ENCODE measurements at regions not wholly inside any gene's neighbourhood (a gene's known extent, or its start where the extent isn't known, plus 50 kb on each side); places are given as distances from the start of the nearest gene placed in this dataset.

- no peaks in the 10 kb centered on the region; the same call in 1 of the 2 replicates for H3K36me3 Mint-ChIP-seq (ENCODE audit: low read depth)
These were observed 324.1 kb upstream of the PCDH9 start for GRCh38 chr13:67554286-67554685.

DNA sequence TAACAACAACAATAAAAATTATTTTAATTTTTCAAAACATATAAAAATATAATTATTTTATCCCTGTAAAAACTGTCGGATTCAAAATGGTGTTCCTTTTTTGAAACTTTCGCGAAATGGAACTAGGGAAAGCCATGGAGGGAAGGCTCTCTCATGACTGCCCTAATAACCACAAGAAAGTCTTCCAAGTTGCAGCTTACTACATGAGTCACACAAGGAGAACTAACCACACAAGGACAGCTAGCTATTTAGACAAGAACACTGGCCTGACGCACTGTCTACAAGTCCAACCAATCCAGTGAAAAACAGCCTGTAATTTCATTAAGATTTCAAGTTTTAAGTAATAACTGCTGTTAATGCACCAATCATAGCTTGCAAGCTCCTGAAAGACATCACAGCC is 319.2 kb upstream of the PCDH9 start:
- H3K27ac Mint-ChIP-seq: no peak overlapping the region
- no peak overlapping the region for H3K4me3 Mint-ChIP-seq
- H3K27me3 Mint-ChIP-seq (ENCODE audit: insufficient read depth): no peaks in the 10 kb centered on the region
- H3K36me3 Mint-ChIP-seq (ENCODE audit: low read depth): no peaks in the 10 kb centered on the region
- no peak for TF ChIP-seq CTCF (IDR thresholded peaks at IDR 0.05)
- no peak for DNase-seq
- H3K4me1 Mint-ChIP-seq (ENCODE audit: low read depth): no peaks in the 10 kb centered on the region
- peaks cover 18% of the 10 kb centered on the region for H3K9me3 Mint-ChIP-seq

More at GRCh38 chr13:67554286-67554685, 324.1 kb upstream of the PCDH9 start:
- Mint-ChIP-seq H3K27me3 (ENCODE audit: insufficient read depth) (no peaks in the 10 kb centered on the region), H3K9me3 (peaks cover 29% of the 10 kb centered on the region), H3K4me3 (no peak overlapping the region), H3K27ac (no peak overlapping the region), H3K4me1 (ENCODE audit: low read depth) (no peaks in the 10 kb centered on the region)
- DNase-seq: no peak
- TF ChIP-seq CTCF (IDR thresholded peaks at IDR 0.05): no peak

DNA sequence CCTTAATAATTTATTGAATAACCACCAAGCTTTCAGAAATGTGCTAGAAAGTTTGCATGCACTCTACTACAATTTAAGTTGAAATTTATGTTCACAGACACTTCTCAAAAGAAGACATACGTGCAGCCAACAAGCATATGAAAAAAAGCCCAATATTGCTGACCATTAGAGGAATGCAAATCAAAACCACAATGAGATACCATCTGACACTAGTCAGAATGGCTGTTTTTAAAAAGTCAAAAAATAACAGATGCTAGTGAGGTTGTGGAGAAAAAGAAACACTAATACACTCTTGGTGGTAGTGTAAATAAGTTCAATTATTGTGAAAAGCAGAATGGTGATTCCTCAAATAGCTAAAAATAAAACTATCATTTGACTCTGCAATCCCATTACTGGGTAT is 308.8 kb upstream of the PCDH9 start:
- no peak overlapping the region for H3K4me3 Mint-ChIP-seq
- H3K27me3 Mint-ChIP-seq (ENCODE audit: insufficient read depth): no peaks in the 10 kb centered on the region; the same call in 1 of the 2 replicates
- no peak overlapping the region for H3K27ac Mint-ChIP-seq
- DNase-seq: no peak
- peaks cover 4% of the 10 kb centered on the region; the same call in 1 of the 2 replicates for H3K36me3 Mint-ChIP-seq (ENCODE audit: low read depth)
- H3K9me3 Mint-ChIP-seq: peaks cover 12% of the 10 kb centered on the region
- H3K4me1 Mint-ChIP-seq (ENCODE audit: low read depth): no peaks in the 10 kb centered on the region
- no peak for TF ChIP-seq CTCF (IDR thresholded peaks at IDR 0.05)

DNA sequence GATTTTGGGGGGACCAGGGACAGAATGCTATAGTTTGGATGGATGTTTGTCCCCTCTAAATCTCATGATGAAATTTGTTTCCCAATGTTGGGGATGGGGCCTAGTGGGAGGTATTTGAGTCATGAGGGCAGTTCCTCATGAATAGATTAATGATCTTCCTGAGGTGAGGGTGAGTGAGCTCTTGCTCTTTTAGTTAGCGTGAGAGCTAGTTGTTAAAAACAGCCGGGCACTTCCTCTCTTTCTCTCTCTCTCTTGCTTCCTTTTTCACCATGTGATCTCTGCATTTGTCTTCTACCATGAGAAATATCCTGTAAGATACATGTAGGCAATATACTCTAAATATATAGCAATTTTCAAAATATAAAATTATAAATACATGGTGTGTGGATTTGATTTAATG is 290.8 kb upstream of the PCDH9 start:
- Mint-ChIP-seq H3K36me3 (ENCODE audit: low read depth) (no peaks in the 10 kb centered on the region), H3K27ac (no peak overlapping the region), H3K9me3 (peaks cover 36% of the 10 kb centered on the region), H3K4me1 (ENCODE audit: low read depth) (no peaks in the 10 kb centered on the region), H3K27me3 (ENCODE audit: insufficient read depth) (no peaks in the 10 kb centered on the region), H3K4me3 (no peak overlapping the region)
- no peak for DNase-seq
- no peak for TF ChIP-seq CTCF (IDR thresholded peaks at IDR 0.05)

DNA sequence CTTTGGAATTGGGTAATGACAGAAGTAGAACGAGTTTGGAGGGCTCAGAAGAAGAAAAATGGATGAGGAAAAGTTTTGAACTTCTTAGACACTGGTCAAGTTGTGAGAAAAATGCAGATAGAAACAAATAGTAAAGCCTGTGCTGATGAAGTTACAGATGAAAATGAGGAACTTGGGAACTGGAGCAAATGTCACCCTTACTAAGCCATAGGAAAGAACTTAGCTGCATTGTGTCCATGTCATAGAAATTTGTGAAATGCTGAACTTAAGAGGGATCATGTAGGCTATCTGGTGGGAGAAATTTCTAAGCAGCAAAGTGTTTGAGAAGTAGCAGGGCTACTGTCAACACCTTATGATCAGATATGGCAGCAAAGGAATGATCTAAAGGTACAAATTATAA is 289.2 kb upstream of the PCDH9 start:
- Mint-ChIP-seq H3K27me3 (ENCODE audit: insufficient read depth) (no peaks in the 10 kb centered on the region), H3K27ac (no peak overlapping the region), H3K4me1 (ENCODE audit: low read depth) (no peaks in the 10 kb centered on the region), H3K36me3 (ENCODE audit: low read depth) (no peaks in the 10 kb centered on the region), H3K4me3 (no peak overlapping the region), H3K9me3 (peaks cover 26% of the 10 kb centered on the region)
- no peak for TF ChIP-seq CTCF (IDR thresholded peaks at IDR 0.05)
- DNase-seq: no peak

GRCh38 chr13:67518785-67519184 is 288.6 kb upstream of the PCDH9 start:
- Mint-ChIP-seq H3K36me3 (ENCODE audit: low read depth) (no peaks in the 10 kb centered on the region), H3K4me3 (no peak overlapping the region), H3K9me3 (peaks cover 23% of the 10 kb centered on the region), H3K27me3 (ENCODE audit: insufficient read depth) (no peaks in the 10 kb centered on the region), H3K4me1 (ENCODE audit: low read depth) (no peaks in the 10 kb centered on the region), H3K27ac (no peak overlapping the region)
- no peak for DNase-seq
- no peak for TF ChIP-seq CTCF (IDR thresholded peaks at IDR 0.05)
